Mucosa of rectum (tissue), 2 donors: ENCODE measurements at regions not wholly inside any gene's neighbourhood (a gene's known extent, or its start where the extent isn't known, plus 50 kb on each side); places are given as distances from the start of the nearest gene placed in this dataset.
"Not testable (repeated sequence)": the region's sequence is repeated elsewhere in the genome, so short reads cannot be mapped to it uniquely, and the experiment has no call there.

Experiments used
- H3K27ac ChIP-seq, 2 donors: one replicate each; pipeline ENCODE4 v1.7.0; 2013; ENCODE audit warnings: inconsistent platforms in 2 of 2, low read depth in 2 of 2, low read length in 2 of 2
- H3K27me3 ChIP-seq, 2 donors: one replicate each; pipeline ENCODE4 v1.7.0; 2013; ENCODE audit warnings: low read length in 2 of 2; ENCODE audit not compliant: control insufficient read depth in 2 of 2, insufficient read depth in 2 of 2
- H3K36me3 ChIP-seq, 2 donors: one replicate each; pipeline ENCODE4 v1.7.0; 2013; ENCODE audit warnings: low read length in 2 of 2; ENCODE audit not compliant: control insufficient read depth in 2 of 2, insufficient read depth in 2 of 2
- H3K4me1 ChIP-seq, 2 donors: one replicate each; pipeline ENCODE4 v1.7.0; 2013; ENCODE audit warnings: low read length in 2 of 2, mild to moderate bottlenecking in 1 of 2; ENCODE audit not compliant: control insufficient read depth in 2 of 2, insufficient read depth in 2 of 2
- H3K4me3 ChIP-seq, 2 donors: one replicate each; pipeline ENCODE4 v1.7.0; 2013; ENCODE audit warnings: low read length in 2 of 2
- H3K9ac ChIP-seq, 2 donors: one replicate each; pipeline ENCODE4 v1.7.0; 2013; ENCODE audit warnings: low read length in 2 of 2, low read depth in 1 of 2, mild to moderate bottlenecking in 1 of 2
- H3K9me3 ChIP-seq, 2 donors: one replicate each; pipeline ENCODE4 v1.7.0; 2013; ENCODE audit warnings: low read length in 2 of 2; ENCODE audit not compliant: control insufficient read depth in 2 of 2
- donor health status: healthy.
- donor health status: Normal muscosa, but diverticular disease.

DNA sequence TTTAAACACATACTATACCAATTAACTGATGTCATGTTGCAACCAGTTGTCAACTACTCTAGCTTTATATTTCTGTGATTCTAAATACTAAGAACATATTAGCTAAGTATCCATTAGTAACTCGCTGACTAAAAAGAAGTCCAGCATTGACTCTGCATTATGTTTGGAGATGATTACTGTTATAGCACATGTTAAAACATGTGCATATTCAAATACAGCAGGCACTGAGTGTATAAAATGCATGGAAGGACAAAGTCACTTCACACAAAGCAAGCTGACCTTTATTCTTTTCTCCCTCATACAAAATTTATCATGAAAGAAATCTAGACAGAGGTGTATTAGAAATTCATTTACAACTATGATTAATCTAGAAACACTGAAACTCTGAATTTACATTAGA, 159.3 kb downstream of the AVL9 start:
- not testable (repeated sequence) for H3K4me1 ChIP-seq, H3K4me3 ChIP-seq, H3K36me3 ChIP-seq, H3K9me3 ChIP-seq, H3K9ac ChIP-seq, H3K27ac ChIP-seq, H3K27me3 ChIP-seq

DNA sequence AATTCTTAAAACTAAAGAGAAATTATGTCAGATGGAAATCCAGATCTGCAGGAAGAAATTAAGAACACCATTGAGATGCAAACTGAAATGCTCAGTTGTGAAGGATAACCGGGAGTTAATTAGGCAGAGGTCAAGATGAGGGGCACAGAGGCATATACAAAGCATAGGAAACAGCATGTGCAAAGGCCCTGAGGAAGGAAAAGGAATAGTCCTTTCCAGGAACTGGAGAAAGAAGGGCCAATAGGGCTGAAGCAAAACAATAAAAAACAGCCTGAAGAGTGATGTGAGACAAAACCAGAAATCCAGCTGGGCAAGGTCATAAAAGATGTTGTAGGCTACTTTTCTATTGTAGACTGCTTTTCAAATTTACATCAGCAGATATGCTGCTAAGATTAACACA, 155.1 kb downstream of the AVL9 start:
- not testable (repeated sequence) for H3K27ac ChIP-seq, H3K9ac ChIP-seq, H3K4me3 ChIP-seq, H3K36me3 ChIP-seq, H3K4me1 ChIP-seq, H3K9me3 ChIP-seq, H3K27me3 ChIP-seq

- Histone ChIP-seq H3K27ac (no peak overlapping the region), H3K9me3 (no peaks in the 10 kb centered on the region), H3K36me3 (no peaks in the 10 kb centered on the region), H3K9ac (no peak overlapping the region), H3K4me1 (no peaks in the 10 kb centered on the region), H3K27me3 (no peaks in the 10 kb centered on the region), H3K4me3 (no peak overlapping the region)
These were observed 153.3 kb downstream of the AVL9 start for GRCh38 chr7:32648408-32649156.

DNA sequence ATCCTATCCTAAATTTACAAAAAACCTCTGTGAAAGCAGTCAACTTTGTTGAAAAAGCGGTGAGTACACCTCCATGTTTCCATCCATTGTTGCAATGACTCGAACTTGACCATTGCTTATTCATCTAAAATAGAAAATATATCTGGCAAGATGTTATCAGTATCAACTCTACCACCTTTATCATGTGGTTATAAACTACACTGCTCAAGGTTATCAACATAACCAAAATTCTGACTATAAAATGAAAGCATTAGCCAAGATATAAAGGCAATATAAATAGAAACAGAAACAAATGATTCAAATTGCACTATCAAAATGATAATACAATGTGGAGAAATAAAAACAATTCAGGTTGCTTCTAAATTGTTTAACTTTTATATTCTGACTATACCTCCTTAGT, 150.0 kb downstream of the AVL9 start:
- H3K9me3 ChIP-seq, H3K36me3 ChIP-seq, H3K4me3 ChIP-seq, H3K27ac ChIP-seq, H3K9ac ChIP-seq, H3K27me3 ChIP-seq, H3K4me1 ChIP-seq: not testable (repeated sequence)

- Histone ChIP-seq H3K9me3 (no peaks in the 10 kb centered on the region), H3K9ac (no peak overlapping the region), H3K36me3 (no peaks in the 10 kb centered on the region), H3K4me1 (no peaks in the 10 kb centered on the region), H3K27ac (no peak overlapping the region), H3K4me3 (no peak overlapping the region), H3K27me3 (no peaks in the 10 kb centered on the region)
These were observed 147.9 kb downstream of the AVL9 start for GRCh38 chr7:32643194-32643593.

DNA sequence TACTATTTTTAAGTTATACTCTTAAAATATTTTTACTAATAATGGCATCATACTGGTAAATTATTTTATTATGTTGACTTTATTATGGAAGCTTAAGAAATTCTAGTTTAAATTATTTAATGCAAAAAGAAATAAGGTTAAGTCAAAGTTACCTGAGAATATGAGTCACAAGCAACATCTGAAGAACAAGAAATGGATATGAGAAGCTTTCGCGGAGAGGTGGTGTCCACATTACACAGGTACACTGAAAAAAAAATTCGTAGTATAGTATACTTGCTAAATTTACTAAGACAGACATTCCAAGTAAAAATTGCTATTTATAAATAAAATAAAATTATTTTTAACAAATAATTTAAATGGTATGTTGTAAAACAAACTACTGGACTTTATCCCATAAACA, 143.8 kb downstream of the AVL9 start:
- no peaks in the 10 kb centered on the region for H3K36me3 ChIP-seq
- no peak overlapping the region for H3K27ac ChIP-seq
- no peak overlapping the region for H3K9ac ChIP-seq
- H3K4me1 ChIP-seq = no peaks in the 10 kb centered on the region
- H3K9me3 ChIP-seq = no peaks in the 10 kb centered on the region
- H3K4me3 ChIP-seq = no peak overlapping the region
- H3K27me3 ChIP-seq = no peaks in the 10 kb centered on the region

DNA sequence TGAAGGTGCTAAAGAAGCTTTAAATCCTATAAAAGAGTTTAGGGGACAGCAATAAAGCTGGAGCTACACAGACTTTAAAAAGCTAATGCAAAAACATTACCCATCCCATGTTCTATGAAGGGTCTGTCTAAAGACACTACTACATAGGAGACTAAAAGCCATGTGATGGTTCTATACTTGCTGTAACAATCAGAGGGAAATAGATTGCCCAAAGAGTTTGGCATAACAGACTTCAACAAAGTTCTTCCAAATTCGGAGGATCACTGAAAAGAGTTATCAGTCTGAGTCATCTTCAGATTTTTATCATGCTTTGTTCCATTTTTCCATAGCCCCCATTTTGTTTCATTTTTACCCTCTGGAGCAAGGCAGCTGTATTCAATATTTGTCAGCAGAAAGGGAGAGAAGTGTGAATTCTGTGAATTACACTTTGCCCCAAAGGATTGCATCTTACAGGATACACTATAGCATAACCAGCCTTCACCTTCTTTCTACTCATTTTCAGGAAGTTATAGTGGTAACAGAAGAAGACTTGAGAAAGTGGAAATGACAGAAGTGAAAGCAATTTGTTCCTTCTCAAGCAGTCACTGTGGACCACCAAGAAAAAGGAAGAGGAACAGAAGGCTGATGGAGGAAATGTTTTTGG, 143.3 kb downstream of the AVL9 start:
- H3K36me3 ChIP-seq, H3K27ac ChIP-seq, H3K27me3 ChIP-seq, H3K9ac ChIP-seq, H3K4me3 ChIP-seq, H3K9me3 ChIP-seq, H3K4me1 ChIP-seq: not testable (repeated sequence)
